Thyroid gland (tissue), 4 donors: ENCODE measurements at regions not wholly inside any gene's neighbourhood (a gene's known extent, or its start where the extent isn't known, plus 50 kb on each side); places are given as distances from the start of the nearest gene placed in this dataset.

Experiments
- CTCF ChIP-seq, 6 experiments: fragments of 200-600 bp in 3 of 6; fragments of 450-650 bp in 3 of 6; sonication (generic) in 3 of 6; IDR thresholded peaks; one replicate each; pipeline ENCODE4 v1.5.1; 2016 to 2019; ENCODE audit warnings: antibody characterized with exemption in 6 of 6, mild to moderate bottlenecking in 2 of 6, inconsistent platforms in 1 of 6, moderate library complexity in 1 of 6
- POLR2A ChIP-seq, 2 donors: fragments of 450-650 bp; IDR thresholded peaks; one replicate each; pipeline ENCODE4 v1.6.1; 2017; ENCODE audit warnings: antibody characterized with exemption in 2 of 2, mild to moderate bottlenecking in 2 of 2, moderate library complexity in 1 of 2

GRCh38 chr3:31431321-31431720 is 101.4 kb upstream of the STT3B start:
- TF ChIP-seq CTCF (IDR thresholded peaks at IDR 0.05) (no peak), POLR2A (IDR thresholded peaks at IDR 0.05) (no peak)
